ENCODE measurements at regions not wholly inside any gene's neighbourhood (a gene's known extent, or its start where the extent isn't known, plus 50 kb on each side); places are given as distances from the start of the nearest gene placed in this dataset.

GRCh38 chr19:5392486-5392885 is 51.9 kb upstream of the PTPRS start:
- peaks cover 3% of the 10 kb centered on the region for H3K9me3 Mint-ChIP-seq
- no peaks in the 10 kb centered on the region for H3K4me1 Mint-ChIP-seq
- no peak overlapping the region for H3K4me3 Mint-ChIP-seq
- no peaks in the 10 kb centered on the region for H3K36me3 Mint-ChIP-seq
- no peak overlapping the region for H3K27ac Mint-ChIP-seq
- H3K27me3 Mint-ChIP-seq (ENCODE audit: low read depth), result peaks cover 68% of the 10 kb centered on the region
- DNase-seq (ENCODE audit: low spot score in 2 of 2, unreplicated experiment in 2 of 2), result no peak
- TF ChIP-seq, protein P1, sequence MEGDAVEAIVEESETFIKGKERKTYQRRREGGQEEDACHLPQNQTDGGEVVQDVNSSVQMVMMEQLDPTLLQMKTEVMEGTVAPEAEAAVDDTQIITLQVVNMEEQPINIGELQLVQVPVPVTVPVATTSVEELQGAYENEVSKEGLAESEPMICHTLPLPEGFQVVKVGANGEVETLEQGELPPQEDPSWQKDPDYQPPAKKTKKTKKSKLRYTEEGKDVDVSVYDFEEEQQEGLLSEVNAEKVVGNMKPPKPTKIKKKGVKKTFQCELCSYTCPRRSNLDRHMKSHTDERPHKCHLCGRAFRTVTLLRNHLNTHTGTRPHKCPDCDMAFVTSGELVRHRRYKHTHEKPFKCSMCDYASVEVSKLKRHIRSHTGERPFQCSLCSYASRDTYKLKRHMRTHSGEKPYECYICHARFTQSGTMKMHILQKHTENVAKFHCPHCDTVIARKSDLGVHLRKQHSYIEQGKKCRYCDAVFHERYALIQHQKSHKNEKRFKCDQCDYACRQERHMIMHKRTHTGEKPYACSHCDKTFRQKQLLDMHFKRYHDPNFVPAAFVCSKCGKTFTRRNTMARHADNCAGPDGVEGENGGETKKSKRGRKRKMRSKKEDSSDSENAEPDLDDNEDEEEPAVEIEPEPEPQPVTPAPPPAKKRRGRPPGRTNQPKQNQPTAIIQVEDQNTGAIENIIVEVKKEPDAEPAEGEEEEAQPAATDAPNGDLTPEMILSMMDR (IDR thresholded peaks at IDR 0.05; ENCODE audit: unreplicated experiment), result no peak

DNA sequence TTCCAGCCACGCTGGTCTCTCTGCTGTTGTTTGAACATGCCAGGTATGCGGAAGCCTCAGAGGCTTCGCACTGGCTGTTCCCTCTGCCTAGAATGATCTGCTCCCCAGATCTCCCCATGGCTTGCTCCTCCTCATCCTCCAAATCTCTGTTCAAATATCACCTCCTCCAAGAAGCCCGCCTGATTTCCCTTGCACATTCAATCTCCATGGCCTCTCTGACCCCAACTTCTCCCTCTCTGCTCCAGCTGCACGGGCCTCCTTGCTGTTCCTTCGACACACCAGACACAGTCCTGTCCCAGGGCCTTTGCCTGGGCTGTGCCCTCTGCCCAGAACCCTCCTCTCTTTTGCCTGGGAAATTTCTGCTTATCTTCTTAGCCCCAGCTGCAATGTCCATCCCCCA is 52.5 kb upstream of the PTPRS start:
- no peak for DNase-seq (ENCODE audit: low spot score in 2 of 2, unreplicated experiment in 2 of 2)
- H3K27ac Mint-ChIP-seq, result no peak overlapping the region
- no peak overlapping the region for H3K4me3 Mint-ChIP-seq
- no peaks in the 10 kb centered on the region for H3K4me1 Mint-ChIP-seq
- H3K9me3 Mint-ChIP-seq, result no peaks in the 10 kb centered on the region
- peaks cover 70% of the 10 kb centered on the region for H3K27me3 Mint-ChIP-seq (ENCODE audit: low read depth)
- TF ChIP-seq, protein P1 (IDR thresholded peaks at IDR 0.05; ENCODE audit: unreplicated experiment), result no peak
- no peaks in the 10 kb centered on the region for H3K36me3 Mint-ChIP-seq

DNA sequence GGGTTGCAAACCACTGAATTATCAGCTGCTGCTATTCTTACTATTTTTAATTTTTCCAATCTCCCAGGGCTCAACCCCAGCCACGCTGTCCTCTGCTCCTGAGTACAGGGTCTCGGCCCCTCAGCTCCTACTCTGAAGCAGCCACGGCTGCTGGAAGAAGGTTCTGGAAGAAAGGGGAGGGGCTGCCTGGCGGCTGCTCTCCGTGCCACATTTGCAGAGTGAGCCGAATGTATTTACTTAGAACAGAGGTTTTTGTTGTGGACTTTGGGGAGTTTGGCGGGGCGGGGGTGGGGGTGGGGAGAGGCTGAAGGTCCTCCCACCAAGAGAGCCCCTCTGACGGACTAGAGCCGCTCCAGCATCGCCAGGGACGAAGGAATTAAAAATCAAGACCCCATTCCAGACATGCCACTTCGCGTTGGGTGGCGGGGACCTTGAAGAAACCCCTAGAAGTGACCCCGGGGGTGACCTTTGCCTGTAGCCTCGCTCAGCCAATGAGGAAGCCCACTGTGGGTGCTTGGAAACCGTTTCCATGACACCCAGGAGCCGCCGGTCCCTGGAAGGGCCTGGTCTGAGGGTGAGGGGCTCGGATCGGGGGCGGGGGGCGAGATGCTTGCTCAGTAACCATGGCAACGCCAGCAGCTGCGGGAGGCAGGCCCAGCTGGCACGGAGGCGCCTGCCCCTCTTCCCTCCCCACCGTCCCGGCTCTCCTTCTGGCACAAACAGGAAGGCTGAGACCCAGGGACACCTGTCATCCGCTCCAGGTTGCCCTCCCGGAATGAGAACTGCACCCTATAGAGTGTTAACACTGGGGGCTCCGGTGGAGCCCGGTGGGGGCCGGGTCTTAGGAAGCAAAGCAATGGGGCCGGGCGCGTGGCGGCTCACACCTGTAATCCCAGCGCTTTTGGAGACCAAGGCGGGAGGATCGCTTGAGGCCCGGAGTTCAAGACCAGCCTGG is 54.2 kb upstream of the PTPRS start:
- no peak overlapping the region for H3K27ac Mint-ChIP-seq
- no peaks in the 10 kb centered on the region for H3K36me3 Mint-ChIP-seq
- TF ChIP-seq, protein P1 (IDR thresholded peaks at IDR 0.05; ENCODE audit: unreplicated experiment), result no peak
- H3K4me3 Mint-ChIP-seq, result no peak overlapping the region
- peaks cover 70% of the 10 kb centered on the region for H3K27me3 Mint-ChIP-seq (ENCODE audit: low read depth)
- no peaks in the 10 kb centered on the region for H3K4me1 Mint-ChIP-seq
- no peaks in the 10 kb centered on the region for H3K9me3 Mint-ChIP-seq
- DNase-seq (ENCODE audit: low spot score in 2 of 2, unreplicated experiment in 2 of 2), result no peak

DNA sequence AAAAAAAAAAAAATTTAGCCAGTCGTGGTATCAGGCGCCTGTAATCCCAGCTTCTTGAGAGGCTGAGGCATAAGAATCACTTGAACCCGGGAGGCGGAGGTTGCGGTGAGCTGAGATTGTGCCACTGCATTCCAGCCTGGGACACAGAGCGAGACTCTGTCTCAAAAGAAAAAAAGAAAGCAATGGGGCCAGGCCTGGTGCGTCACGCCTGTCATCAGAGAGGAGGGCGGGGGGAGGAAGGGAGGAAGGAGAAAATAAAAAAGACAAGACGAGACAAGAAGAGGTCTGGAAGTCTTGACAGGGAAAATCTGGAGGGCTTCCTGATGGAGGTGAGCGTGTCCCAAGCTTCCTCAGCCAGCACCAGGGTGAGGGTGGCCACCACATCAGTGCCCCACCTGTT is 54.9 kb upstream of the PTPRS start:
- peaks cover 70% of the 10 kb centered on the region for H3K27me3 Mint-ChIP-seq (ENCODE audit: low read depth)
- no peak for DNase-seq (ENCODE audit: low spot score in 2 of 2, unreplicated experiment in 2 of 2)
- TF ChIP-seq, protein P1 (IDR thresholded peaks at IDR 0.05; ENCODE audit: unreplicated experiment), result no peak
- no peaks in the 10 kb centered on the region for H3K36me3 Mint-ChIP-seq
- no peaks in the 10 kb centered on the region for H3K4me1 Mint-ChIP-seq
- H3K27ac Mint-ChIP-seq, result no peak overlapping the region
- no peak overlapping the region for H3K4me3 Mint-ChIP-seq
- H3K9me3 Mint-ChIP-seq, result no peaks in the 10 kb centered on the region

DNA sequence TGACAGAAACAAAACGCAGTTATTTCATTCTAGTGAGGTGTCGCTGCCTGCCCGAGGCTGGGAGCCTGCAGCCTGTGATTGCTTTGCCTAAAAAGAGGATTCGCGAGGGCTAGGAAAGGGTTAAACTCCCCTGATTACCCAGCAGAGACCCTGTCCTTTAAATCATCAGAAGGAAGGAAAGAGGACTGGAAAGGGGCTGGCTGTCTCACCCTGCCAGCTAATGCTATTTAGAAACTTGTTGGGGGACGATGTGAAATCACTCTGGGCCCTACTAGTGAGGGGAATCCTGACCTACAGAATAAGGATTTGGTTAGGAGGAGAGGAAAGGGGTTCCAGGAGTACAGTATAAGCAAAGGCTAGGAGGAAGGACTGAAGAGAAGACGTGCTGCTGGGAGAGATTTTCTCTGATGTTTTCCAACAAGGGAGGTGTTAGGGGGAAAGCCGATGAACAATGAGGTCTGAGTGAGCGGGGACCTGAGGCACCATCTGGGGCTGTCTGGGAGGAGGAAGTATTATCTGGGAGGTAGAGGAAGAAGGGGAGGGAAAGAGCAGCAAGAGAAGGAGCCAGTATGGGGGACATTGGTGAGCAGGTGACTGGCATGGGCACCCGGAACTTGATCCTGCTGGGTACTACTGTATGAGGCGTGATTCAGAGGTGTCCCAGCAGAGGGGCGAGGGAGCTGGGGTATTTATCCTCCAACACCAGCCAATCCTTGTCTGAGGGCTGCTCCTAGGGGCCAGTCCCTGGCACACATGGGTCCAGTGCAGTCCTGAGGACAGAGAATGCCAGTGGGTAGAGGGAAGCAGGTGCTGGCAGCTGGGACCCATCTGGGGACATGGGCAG is 55.7 kb upstream of the PTPRS start:
- peaks cover 70% of the 10 kb centered on the region for H3K27me3 Mint-ChIP-seq (ENCODE audit: low read depth)
- no peaks in the 10 kb centered on the region for H3K4me1 Mint-ChIP-seq
- no peak overlapping the region for H3K4me3 Mint-ChIP-seq
- H3K27ac Mint-ChIP-seq, result no peak overlapping the region
- H3K9me3 Mint-ChIP-seq, result no peaks in the 10 kb centered on the region
- DNase-seq (ENCODE audit: low spot score in 2 of 2, unreplicated experiment in 2 of 2), result no peak
- no peaks in the 10 kb centered on the region for H3K36me3 Mint-ChIP-seq
- TF ChIP-seq, protein P1 (IDR thresholded peaks at IDR 0.05; ENCODE audit: unreplicated experiment), result no peak

All from mesothelial cell of epicardium (in vitro differentiated cells).